ENCODE measurements at regions not wholly inside any gene's neighbourhood (a gene's known extent, or its start where the extent isn't known, plus 50 kb on each side); places are given as distances from the start of the nearest gene placed in this dataset.

- no peak for DNase-seq (ENCODE audit: low read depth)
- Histone ChIP-seq H3K27me3 (ENCODE audit: control insufficient read depth, insufficient read depth, low read length) (no peaks in the 10 kb centered on the region), H3K36me3 (ENCODE audit: control insufficient read depth, insufficient read depth, low read length) (no peaks in the 10 kb centered on the region), H3K4me3 (ENCODE audit: low read depth, low read length) (no peak overlapping the region)
- FAIRE-seq, result no peak
- no peak for TF ChIP-seq CTCF (IDR thresholded peaks at IDR 0.05; ENCODE audit: insufficient read depth, low read length, severe bottlenecking)
Measured at GRCh38 chr14:61950340-61950739, 188.1 kb downstream of the SNAPC1 start.

- Histone ChIP-seq H3K36me3 (ENCODE audit: control insufficient read depth, insufficient read depth, low read length) (no peaks in the 10 kb centered on the region), H3K27me3 (ENCODE audit: control insufficient read depth, insufficient read depth, low read length) (no peaks in the 10 kb centered on the region), H3K4me3 (ENCODE audit: low read depth, low read length) (no peak overlapping the region)
- no peak for TF ChIP-seq CTCF (IDR thresholded peaks at IDR 0.05; ENCODE audit: insufficient read depth, low read length, severe bottlenecking)
- DNase-seq (ENCODE audit: low read depth) (peak; percentile 10), FAIRE-seq (no peak)
Measured at GRCh38 chr14:61953602-61954001, 191.4 kb downstream of the SNAPC1 start.

GRCh38 chr14:61954306-61954705 is 192.1 kb downstream of the SNAPC1 start:
- DNase-seq (ENCODE audit: low read depth), result no peak
- no peak for FAIRE-seq
- H3K27me3 ChIP-seq (ENCODE audit: control insufficient read depth, insufficient read depth, low read length), result no peaks in the 10 kb centered on the region
- no peaks in the 10 kb centered on the region for H3K36me3 ChIP-seq (ENCODE audit: control insufficient read depth, insufficient read depth, low read length)
- TF ChIP-seq CTCF (IDR thresholded peaks at IDR 0.05; ENCODE audit: insufficient read depth, low read length, severe bottlenecking), result no peak
- no peak overlapping the region for H3K4me3 ChIP-seq (ENCODE audit: low read depth, low read length)

GRCh38 chr14:61956517-61956916 is 194.3 kb downstream of the SNAPC1 start:
- TF ChIP-seq CTCF (IDR thresholded peaks at IDR 0.05; ENCODE audit: insufficient read depth, low read length, severe bottlenecking), result no peak
- no peak for FAIRE-seq
- H3K27me3 ChIP-seq (ENCODE audit: control insufficient read depth, insufficient read depth, low read length), result no peaks in the 10 kb centered on the region
- H3K36me3 ChIP-seq (ENCODE audit: control insufficient read depth, insufficient read depth, low read length), result no peaks in the 10 kb centered on the region
- DNase-seq (ENCODE audit: low read depth), result no peak
- no peak overlapping the region for H3K4me3 ChIP-seq (ENCODE audit: low read depth, low read length)

GRCh38 chr14:61959348-61959747 is 197.1 kb downstream of the SNAPC1 start:
- FAIRE-seq, result no peak
- TF ChIP-seq CTCF (IDR thresholded peaks at IDR 0.05; ENCODE audit: insufficient read depth, low read length, severe bottlenecking), result no peak

GRCh38 chr14:61961369-61961768 is 199.1 kb downstream of the SNAPC1 start:
- Histone ChIP-seq H3K36me3 (ENCODE audit: control insufficient read depth, insufficient read depth, low read length) (no peaks in the 10 kb centered on the region), H3K4me3 (ENCODE audit: low read depth, low read length) (no peak overlapping the region), H3K27me3 (ENCODE audit: control insufficient read depth, insufficient read depth, low read length) (no peaks in the 10 kb centered on the region)
- FAIRE-seq (no peak), DNase-seq (ENCODE audit: low read depth) (no peak)
- TF ChIP-seq CTCF (IDR thresholded peaks at IDR 0.05; ENCODE audit: insufficient read depth, low read length, severe bottlenecking), result no peak

More at GRCh38 chr14:61959348-61959747, 197.1 kb downstream of the SNAPC1 start:
- DNase-seq (ENCODE audit: low read depth), result no peak
- no peaks in the 10 kb centered on the region for H3K36me3 ChIP-seq (ENCODE audit: control insufficient read depth, insufficient read depth, low read length)
- no peaks in the 10 kb centered on the region for H3K27me3 ChIP-seq (ENCODE audit: control insufficient read depth, insufficient read depth, low read length)
- H3K4me3 ChIP-seq (ENCODE audit: low read depth, low read length), result no peak overlapping the region

Measured in bronchial epithelial cell (primary cell).